Prostate gland (tissue), 2 donors: ENCODE measurements at regions not wholly inside any gene's neighbourhood (a gene's known extent, or its start where the extent isn't known, plus 50 kb on each side); places are given as distances from the start of the nearest gene placed in this dataset.

Experiments used
- POLR2A ChIP-seq: fragments of 450-650 bp; IDR thresholded peaks from one replicate; pipeline ENCODE4 v1.6.1; 2016; ENCODE audit warnings: antibody characterized with exemption, mild to moderate bottlenecking
- POLR2AphosphoS5 ChIP-seq: sonication (generic); formaldehyde crosslinking; IDR thresholded peaks from one replicate; pipeline ENCODE4 v1.6.1; 2017; ENCODE audit warnings: antibody characterized with exemption
- TF ChIP-seq, protein P1 (sequence below), 4 experiments: fragments of 200-600 bp in 2 of 4; fragments of 450-650 bp in 2 of 4; sonication (generic) in 2 of 4; IDR thresholded peaks; 1 replicate in 3 of 4; 2 replicates in 1 of 4; pipeline ENCODE4 v1.5.1; 2016 to 2019; ENCODE audit warnings: antibody characterized with exemption in 4 of 4, mild to moderate bottlenecking in 2 of 4, moderate library complexity in 2 of 4

DNA sequence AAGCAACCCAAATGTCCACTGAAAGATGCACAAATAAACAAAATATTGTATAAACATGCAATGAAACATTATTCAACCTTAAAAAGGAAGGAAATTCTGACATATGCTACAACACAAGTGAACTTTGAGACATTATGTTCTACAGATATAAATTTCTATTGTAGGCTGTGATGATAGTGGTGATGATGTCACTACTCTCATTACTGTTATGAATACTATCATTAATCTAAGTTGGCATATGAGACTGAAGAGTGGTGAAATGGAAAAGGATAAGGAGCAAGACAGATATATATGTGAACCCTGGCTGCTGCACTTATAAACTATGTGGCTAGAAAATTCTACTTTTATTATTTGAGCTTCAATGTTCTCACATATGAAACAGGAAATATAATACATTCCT, 360.2 kb downstream of the TFAP2A start:
- TF ChIP-seq POLR2A (no peak), POLR2AphosphoS5 (no peak)
- TF ChIP-seq, protein P1, sequence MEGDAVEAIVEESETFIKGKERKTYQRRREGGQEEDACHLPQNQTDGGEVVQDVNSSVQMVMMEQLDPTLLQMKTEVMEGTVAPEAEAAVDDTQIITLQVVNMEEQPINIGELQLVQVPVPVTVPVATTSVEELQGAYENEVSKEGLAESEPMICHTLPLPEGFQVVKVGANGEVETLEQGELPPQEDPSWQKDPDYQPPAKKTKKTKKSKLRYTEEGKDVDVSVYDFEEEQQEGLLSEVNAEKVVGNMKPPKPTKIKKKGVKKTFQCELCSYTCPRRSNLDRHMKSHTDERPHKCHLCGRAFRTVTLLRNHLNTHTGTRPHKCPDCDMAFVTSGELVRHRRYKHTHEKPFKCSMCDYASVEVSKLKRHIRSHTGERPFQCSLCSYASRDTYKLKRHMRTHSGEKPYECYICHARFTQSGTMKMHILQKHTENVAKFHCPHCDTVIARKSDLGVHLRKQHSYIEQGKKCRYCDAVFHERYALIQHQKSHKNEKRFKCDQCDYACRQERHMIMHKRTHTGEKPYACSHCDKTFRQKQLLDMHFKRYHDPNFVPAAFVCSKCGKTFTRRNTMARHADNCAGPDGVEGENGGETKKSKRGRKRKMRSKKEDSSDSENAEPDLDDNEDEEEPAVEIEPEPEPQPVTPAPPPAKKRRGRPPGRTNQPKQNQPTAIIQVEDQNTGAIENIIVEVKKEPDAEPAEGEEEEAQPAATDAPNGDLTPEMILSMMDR (IDR thresholded peaks at IDR 0.05) = no peak
